ENCODE measurements at regions not wholly inside any gene's neighbourhood (a gene's known extent, or its start where the extent isn't known, plus 50 kb on each side); places are given as distances from the start of the nearest gene placed in this dataset.

- TF ChIP-seq ZFP1 (CRISPR knock-in tag; IDR thresholded peaks at IDR 0.05), result no peak
- TF ChIP-seq GABPB1 (CRISPR knock-in tag; IDR thresholded peaks at IDR 0.05), result no peak
- TF ChIP-seq SMARCE1 (IDR thresholded peaks at IDR 0.05), result no peak
- TF ChIP-seq SMC3 (conservative IDR thresholded peaks at IDR 0.05; ENCODE audit: insufficient read depth, low read depth, low read length), result no peak
- no peak for TF ChIP-seq SIN3A (IDR thresholded peaks at IDR 0.05; ENCODE audit: borderline replicate concordance in 2 of 2, control insufficient read depth in 1 of 2, low read depth in 2 of 2, low read length in 2 of 2)
- TF ChIP-seq CEBPB (tag; IDR thresholded peaks at IDR 0.05), result no peak
- TF ChIP-seq CBX3 (IDR thresholded peaks at IDR 0.05; ENCODE audit: borderline replicate concordance in 1 of 2, low read length in 2 of 2), result no peak
- TF ChIP-seq REST (IDR thresholded peaks at IDR 0.05; ENCODE audit: borderline replicate concordance), result no peak
- no peak for TF ChIP-seq REST (CRISPR knock-in tag; IDR thresholded peaks at IDR 0.05; ENCODE audit: low read depth)
- TF ChIP-seq NRF1 (conservative IDR thresholded peaks at IDR 0.05 in 1 of 2, IDR thresholded peaks at IDR 0.05 in 1 of 2), result no peak
- TF ChIP-seq POLR2A (conservative IDR thresholded peaks at IDR 0.05), result no peak
- no peak for TF ChIP-seq ZFPM2 (CRISPR knock-in tag; IDR thresholded peaks at IDR 0.05)
These were observed 315.7 kb downstream of the FGF9 start for GRCh38 chr13:21986602-21987001.
